NCI-H2227 treated with DMSO at 0.1 percent for 48 hours (cell line): ENCODE measurements at regions not wholly inside any gene's neighbourhood (a gene's known extent, or its start where the extent isn't known, plus 50 kb on each side); places are given as distances from the start of the nearest gene placed in this dataset.
"Not testable (repeated sequence)": the region's sequence is repeated elsewhere in the genome, so short reads cannot be mapped to it uniquely, and the experiment has no call there.

Source experiments
- DNase-seq: peaks from one replicate; lab custom pipeline; 2025; lab: John Stamatoyannopoulos, UW

GRCh38 chr7:94311515-94311914 lies 83.2 kb upstream of the COL1A2 start:
- DNase-seq: peak; percentile 37

GRCh38 chr7:94313926-94314325 lies 80.8 kb upstream of the COL1A2 start:
- DNase-seq: peak; percentile 65

- DNase-seq: peak; percentile 99
Observed at GRCh38 chr7:94314413-94315410, 80.0 kb upstream of the COL1A2 start.

GRCh38 chr7:94321138-94321537 lies 73.6 kb upstream of the COL1A2 start:
- not testable (repeated sequence) for DNase-seq

- DNase-seq: no peak
Observed at GRCh38 chr7:94323844-94324243, 70.9 kb upstream of the COL1A2 start.

- no peak for DNase-seq
Observed at GRCh38 chr7:94324380-94325121, 70.1 kb upstream of the COL1A2 start.

GRCh38 chr7:94325122-94325475 lies 69.6 kb upstream of the COL1A2 start:
- DNase-seq: no peak

- DNase-seq: no peak
Observed at GRCh38 chr7:94330269-94331020, 64.2 kb upstream of the COL1A2 start.

- DNase-seq: no peak
Observed at GRCh38 chr7:94332571-94332970, 62.1 kb upstream of the COL1A2 start.

- no peak for DNase-seq
Observed at GRCh38 chr7:94333810-94334209, 60.9 kb upstream of the COL1A2 start.

- no peak for DNase-seq
Observed at GRCh38 chr7:94335586-94335985, 59.1 kb upstream of the COL1A2 start.

- no peak for DNase-seq
Observed at GRCh38 chr7:94336009-94336408, 58.7 kb upstream of the COL1A2 start.

- no peak for DNase-seq
Observed at GRCh38 chr7:94338921-94339371, 55.7 kb upstream of the COL1A2 start.

GRCh38 chr7:94344826-94345225 lies 49.9 kb upstream of the COL1A2 start:
- DNase-seq: no peak
